DND-41 (cell line): ENCODE measurements at regions not wholly inside any gene's neighbourhood (a gene's known extent, or its start where the extent isn't known, plus 50 kb on each side); places are given as distances from the start of the nearest gene placed in this dataset.

Source experiments
- ATAC-seq: fragments of 200-7000 bp; cut with Tn5 transposase; 3 replicates; pipeline ENCODE4 v1.9.1; 2021; ENCODE audit warnings: low read depth; ENCODE audit not compliant: insufficient read depth
- DNase-seq: peaks from one replicate; pipeline ENCODE4 v3.0.0-alpha.2; 2020
- H2AFZ ChIP-seq: 2 replicates; pipeline ENCODE4 v1.6.0; 2012; ENCODE audit warnings: low read depth, low read length
- H3K27ac ChIP-seq: 2 replicates; pipeline ENCODE4 v1.5.1; 2012; ENCODE audit warnings: low read length, inconsistent platforms
- H3K27me3 ChIP-seq: fragments of 200-600 bp; sonication (generic); 2 replicates; pipeline ENCODE4 v1.6.0; 2012; ENCODE audit warnings: low read length, mild to moderate bottlenecking, inconsistent platforms; ENCODE audit not compliant: insufficient read depth, poor library complexity
- H3K36me3 ChIP-seq: 2 replicates; pipeline ENCODE4 v1.5.1; 2012; ENCODE audit warnings: low read length, inconsistent platforms; ENCODE audit not compliant: insufficient read depth
- H3K4me1 ChIP-seq: 2 replicates; pipeline ENCODE4 v1.5.1; 2012; ENCODE audit warnings: mild to moderate bottlenecking, low read length; ENCODE audit not compliant: insufficient read depth
- H3K4me2 ChIP-seq: 2 replicates; pipeline ENCODE4 v1.6.0; 2012; ENCODE audit warnings: mild to moderate bottlenecking, moderate library complexity, low read length, inconsistent platforms; ENCODE audit not compliant: insufficient read depth
- H3K4me3 ChIP-seq, 2 experiments: fragments of 200-600 bp in 1 of 2; shearing (Covaris generic) in 1 of 2; 2 replicates each; pipeline ENCODE4 v1.5.1; 2012 to 2016; ENCODE audit warnings: inconsistent platforms in 2 of 2, low read length in 2 of 2, mild to moderate bottlenecking in 2 of 2, low read depth in 1 of 2, moderate library complexity in 1 of 2
- H3K79me2 ChIP-seq: 2 replicates; pipeline ENCODE4 v1.6.0; 2012; ENCODE audit warnings: low read length, inconsistent platforms; ENCODE audit not compliant: insufficient read depth
- H3K9ac ChIP-seq: 2 replicates; pipeline ENCODE4 v1.6.0; 2012; ENCODE audit warnings: low read depth, mild to moderate bottlenecking, inconsistent platforms, low read length, moderate library complexity
- H3K9me3 ChIP-seq: 2 replicates; pipeline ENCODE4 v1.5.1; 2012; ENCODE audit warnings: low read length, moderate library complexity, mild to moderate bottlenecking, inconsistent platforms; ENCODE audit not compliant: insufficient read depth, severe bottlenecking
- H4K20me1 ChIP-seq: 2 replicates; pipeline ENCODE4 v1.6.0; 2012; ENCODE audit warnings: low read length; ENCODE audit not compliant: insufficient read depth
- EZH2 ChIP-seq: IDR thresholded peaks from 3 replicates; pipeline ENCODE4 v1.6.1; 2012; ENCODE audit warnings: borderline replicate concordance, low read depth, mild to moderate bottlenecking, moderate library complexity, low read length, inconsistent platforms; ENCODE audit not compliant: severe bottlenecking
- TF ChIP-seq, protein P1 (sequence below): IDR thresholded peaks from 2 replicates; pipeline ENCODE4 v1.5.1; 2012; ENCODE audit warnings: borderline replicate concordance, low read length, moderate library complexity, mild to moderate bottlenecking; ENCODE audit not compliant: poor library complexity, severe bottlenecking; ENCODE audit errors: extremely low read depth

DNA sequence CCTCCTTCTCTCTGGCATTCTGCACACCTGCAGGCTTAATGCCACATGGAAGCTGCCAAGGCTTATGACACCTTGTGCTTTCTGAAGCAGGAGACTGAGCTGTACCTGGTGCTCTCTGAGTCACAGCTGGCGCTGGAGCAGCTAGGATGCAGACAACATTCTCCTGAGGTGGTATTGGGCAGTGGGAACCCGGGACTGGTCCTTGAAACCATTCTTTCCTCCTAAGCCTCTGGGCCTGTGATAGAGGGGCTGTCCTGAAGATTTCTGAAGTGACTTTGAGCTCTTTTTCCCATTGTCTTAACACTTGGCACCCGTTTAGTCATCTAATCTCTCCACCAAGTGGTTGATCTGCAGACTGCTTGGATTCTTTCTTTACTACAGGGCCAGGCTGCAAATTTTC is 508.4 kb downstream of the TFEC start:
- no peak overlapping the region for H2AFZ ChIP-seq
- ATAC-seq = no peak
- no peak overlapping the region for H3K4me2 ChIP-seq
- no peaks in the 10 kb centered on the region for H3K27me3 ChIP-seq
- TF ChIP-seq EZH2 = no peak
- TF ChIP-seq, protein P1, sequence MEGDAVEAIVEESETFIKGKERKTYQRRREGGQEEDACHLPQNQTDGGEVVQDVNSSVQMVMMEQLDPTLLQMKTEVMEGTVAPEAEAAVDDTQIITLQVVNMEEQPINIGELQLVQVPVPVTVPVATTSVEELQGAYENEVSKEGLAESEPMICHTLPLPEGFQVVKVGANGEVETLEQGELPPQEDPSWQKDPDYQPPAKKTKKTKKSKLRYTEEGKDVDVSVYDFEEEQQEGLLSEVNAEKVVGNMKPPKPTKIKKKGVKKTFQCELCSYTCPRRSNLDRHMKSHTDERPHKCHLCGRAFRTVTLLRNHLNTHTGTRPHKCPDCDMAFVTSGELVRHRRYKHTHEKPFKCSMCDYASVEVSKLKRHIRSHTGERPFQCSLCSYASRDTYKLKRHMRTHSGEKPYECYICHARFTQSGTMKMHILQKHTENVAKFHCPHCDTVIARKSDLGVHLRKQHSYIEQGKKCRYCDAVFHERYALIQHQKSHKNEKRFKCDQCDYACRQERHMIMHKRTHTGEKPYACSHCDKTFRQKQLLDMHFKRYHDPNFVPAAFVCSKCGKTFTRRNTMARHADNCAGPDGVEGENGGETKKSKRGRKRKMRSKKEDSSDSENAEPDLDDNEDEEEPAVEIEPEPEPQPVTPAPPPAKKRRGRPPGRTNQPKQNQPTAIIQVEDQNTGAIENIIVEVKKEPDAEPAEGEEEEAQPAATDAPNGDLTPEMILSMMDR = no peak
- no peak overlapping the region for H3K4me3 ChIP-seq
- H3K4me1 ChIP-seq = no peaks in the 10 kb centered on the region
- no peak overlapping the region for H3K27ac ChIP-seq
- H3K9me3 ChIP-seq = peaks cover 3% of the 10 kb centered on the region
- no peak for DNase-seq
- no peaks in the 10 kb centered on the region for H3K36me3 ChIP-seq
- no peaks in the 10 kb centered on the region for H4K20me1 ChIP-seq
- H3K9ac ChIP-seq = no peak overlapping the region
- no peaks in the 10 kb centered on the region for H3K79me2 ChIP-seq

DNA sequence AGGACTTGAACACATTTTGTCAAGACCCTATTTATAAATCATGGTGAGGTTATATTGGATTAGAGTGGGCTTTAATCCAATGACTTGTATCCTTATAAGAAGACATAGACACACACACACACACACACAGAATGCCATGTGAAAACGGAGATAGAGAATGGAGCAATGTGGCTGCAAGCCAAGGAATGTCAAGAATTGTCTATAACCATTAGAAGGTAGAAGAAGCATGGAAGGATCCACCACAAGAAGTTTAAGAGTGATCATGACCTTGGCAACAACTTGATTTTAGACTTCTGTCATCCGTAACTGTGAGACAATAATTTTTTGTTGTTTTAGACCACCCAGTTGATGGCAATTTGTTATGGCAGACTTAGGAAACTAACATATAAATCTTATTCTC is 514.2 kb downstream of the TFEC start:
- Histone ChIP-seq H3K27ac (no peak overlapping the region), H3K9me3 (no peaks in the 10 kb centered on the region), H3K79me2 (no peaks in the 10 kb centered on the region), H3K27me3 (no peaks in the 10 kb centered on the region), H3K4me1 (no peaks in the 10 kb centered on the region), H3K4me3 (no peak overlapping the region), H4K20me1 (no peaks in the 10 kb centered on the region), H3K9ac (no peak overlapping the region), H3K4me2 (no peak overlapping the region), H3K36me3 (no peaks in the 10 kb centered on the region), H2AFZ (no peak overlapping the region)
- no peak for TF ChIP-seq EZH2
- TF ChIP-seq, protein P1 = no peak
- ATAC-seq (no peak), DNase-seq (no peak)

DNA sequence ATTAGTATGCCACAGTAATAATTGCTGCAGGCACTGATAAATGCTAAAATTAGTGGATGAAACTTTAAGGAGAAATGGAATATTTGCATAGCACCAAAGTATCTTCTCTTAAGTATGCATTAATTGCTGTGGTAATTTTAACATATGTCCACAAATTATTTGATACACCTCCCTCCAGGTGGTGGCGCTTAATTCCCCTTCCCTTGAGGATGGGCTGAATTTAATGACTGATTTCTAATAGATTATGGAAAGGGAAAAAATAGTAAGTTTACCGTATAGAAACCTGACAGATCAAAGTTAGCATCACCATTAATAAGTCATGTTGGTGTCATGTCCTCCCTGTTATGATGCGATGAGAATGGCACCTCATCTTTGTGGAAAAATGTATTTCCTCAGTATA is 519.2 kb downstream of the TFEC start:
- no peak overlapping the region for H3K4me3 ChIP-seq
- no peaks in the 10 kb centered on the region for H3K27me3 ChIP-seq
- no peak overlapping the region for H3K4me2 ChIP-seq
- no peak for ATAC-seq
- no peaks in the 10 kb centered on the region for H3K4me1 ChIP-seq
- H3K9ac ChIP-seq = no peak overlapping the region
- no peak for TF ChIP-seq EZH2
- TF ChIP-seq, protein P1 = no peak
- no peak for DNase-seq
- no peaks in the 10 kb centered on the region for H3K36me3 ChIP-seq
- no peaks in the 10 kb centered on the region for H4K20me1 ChIP-seq
- no peak overlapping the region for H2AFZ ChIP-seq
- H3K27ac ChIP-seq = no peak overlapping the region
- no peaks in the 10 kb centered on the region for H3K79me2 ChIP-seq
- H3K9me3 ChIP-seq = no peaks in the 10 kb centered on the region

DNA sequence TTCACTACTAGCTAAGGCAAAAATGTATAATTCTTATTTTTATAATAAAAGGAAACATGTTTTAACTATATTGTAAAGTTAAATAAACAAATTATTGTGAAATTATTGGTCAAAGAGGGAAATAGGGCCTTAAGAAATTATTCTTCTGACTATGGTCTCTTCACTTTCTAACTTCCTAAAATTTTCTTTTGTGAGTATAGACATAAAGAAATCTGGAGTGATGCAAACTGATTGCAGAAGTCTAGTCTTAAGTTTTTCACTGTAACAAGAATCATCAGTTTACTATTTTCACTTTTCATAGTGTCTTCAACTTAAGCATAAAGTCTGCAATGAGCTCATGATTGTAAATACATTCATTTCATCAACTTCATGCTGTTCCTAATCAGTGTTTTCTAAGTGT is 525.4 kb downstream of the TFEC start:
- Histone ChIP-seq H3K4me3 (no peak overlapping the region), H3K36me3 (no peaks in the 10 kb centered on the region), H3K27me3 (no peaks in the 10 kb centered on the region), H3K4me1 (no peaks in the 10 kb centered on the region), H3K4me2 (no peak overlapping the region), H3K9me3 (no peaks in the 10 kb centered on the region), H2AFZ (no peak overlapping the region), H3K9ac (no peak overlapping the region), H4K20me1 (no peaks in the 10 kb centered on the region), H3K27ac (no peak overlapping the region), H3K79me2 (no peaks in the 10 kb centered on the region)
- TF ChIP-seq EZH2 = no peak
- ATAC-seq (no peak), DNase-seq (no peak)
